WTC11 (cell line): ENCODE measurements at regions not wholly inside any gene's neighbourhood (a gene's known extent, or its start where the extent isn't known, plus 50 kb on each side); places are given as distances from the start of the nearest gene placed in this dataset.
A peak's percentile ranks its signal among the peaks of the same experiment; 100 is the strongest.

Source experiments
- ATAC-seq: fragments of 200-7000 bp; cut with Tn5 transposase; 2 replicates; pipeline ENCODE4 v1.10.0; 2021; ENCODE audit warnings: mild to moderate bottlenecking, moderate library complexity
- CTCF ChIA-PET: fragments of 300-600 bp; sonication (Branson Sonifier 250); formaldehyde crosslinking; loops from one replicate; lab custom pipeline; 2021; ENCODE audit warnings: antibody characterized with exemption; lab: Charles Lee
- POLR2A ChIA-PET: fragments of 350-600 bp; sonication (Branson Sonifier 250); formaldehyde crosslinking; loops from one replicate; lab custom pipeline; 2021; ENCODE audit warnings: antibody characterized with exemption; lab: Charles Lee
- DNase-seq: peaks from one replicate; pipeline ENCODE4 v3.0.0; 2021; ENCODE audit warnings: low spot score
- H3K27ac Mint-ChIP-seq: 2 replicates; pipeline ENCODE4 v1.8.0; 2021; ENCODE audit warnings: mixed read lengths
- H3K27me3 Mint-ChIP-seq: 2 replicates; pipeline ENCODE4 v1.8.0; 2021; ENCODE audit warnings: low read depth, mild to moderate bottlenecking, moderate library complexity, mixed read lengths
- H3K36me3 Mint-ChIP-seq: 2 replicates; pipeline ENCODE4 v1.8.0; 2021; ENCODE audit warnings: mixed read lengths
- H3K4me1 Mint-ChIP-seq: 2 replicates; pipeline ENCODE4 v1.8.0; 2022; ENCODE audit warnings: mixed read lengths
- H3K4me3 Mint-ChIP-seq: 2 replicates; pipeline ENCODE4 v1.8.0; 2021; ENCODE audit warnings: mild to moderate bottlenecking, moderate library complexity, mixed read lengths
- H3K9me3 Mint-ChIP-seq: 2 replicates; pipeline ENCODE4 v1.8.0; 2021; ENCODE audit warnings: mixed read lengths
- GABPB1 ChIP-seq: sonication (generic); formaldehyde crosslinking; IDR thresholded peaks from 2 replicates; pipeline ENCODE4 v1.8.1; 2023; ENCODE audit warnings: mild to moderate bottlenecking, missing genetic modification reagents
- KAT7 ChIP-seq: sonication (generic); formaldehyde crosslinking; IDR thresholded peaks from 2 replicates; pipeline ENCODE4 v1.8.1; 2023; ENCODE audit warnings: missing genetic modification reagents, mild to moderate bottlenecking, borderline replicate concordance
- NR1H2 ChIP-seq: sonication (generic); formaldehyde crosslinking; IDR thresholded peaks from 2 replicates; pipeline ENCODE4 v1.9.0; 2021; ENCODE audit warnings: mild to moderate bottlenecking, moderate library complexity, missing genetic modification reagents
- NR3C1 ChIP-seq: sonication (generic); formaldehyde crosslinking; conservative IDR thresholded peaks from 2 replicates; pipeline ENCODE4 v1.8.1; 2023; ENCODE audit warnings: low read depth, mild to moderate bottlenecking, missing genetic modification reagents
- PRRX2 ChIP-seq: fragments of 250-450 bp; sonication (Bioruptor Pico); IDR thresholded peaks from 2 replicates; pipeline ENCODE4 v1.8.0; 2021; ENCODE audit warnings: mild to moderate bottlenecking
- TEAD1 ChIP-seq: sonication (generic); formaldehyde crosslinking; IDR thresholded peaks from 2 replicates; pipeline ENCODE4 v1.8.0; 2022; ENCODE audit warnings: mild to moderate bottlenecking, missing genetic modification reagents
- ZNF121 ChIP-seq: sonication (generic); formaldehyde crosslinking; IDR thresholded peaks from 2 replicates; pipeline ENCODE4 v1.8.0; 2023; ENCODE audit warnings: missing genetic modification reagents
- ZNF232 ChIP-seq: sonication (generic); formaldehyde crosslinking; IDR thresholded peaks from 2 replicates; pipeline ENCODE4 v1.8.0; 2022; ENCODE audit warnings: mild to moderate bottlenecking, missing genetic modification reagents
- ZNF396 ChIP-seq: fragments of 250-450 bp; sonication (Bioruptor Pico); IDR thresholded peaks from 2 replicates; pipeline ENCODE4 v1.8.0; 2021; ENCODE audit warnings: mild to moderate bottlenecking, moderate library complexity, borderline replicate concordance
- ZNF671 ChIP-seq: fragments of 250-450 bp; sonication (Bioruptor Pico); IDR thresholded peaks from 2 replicates; pipeline ENCODE4 v1.8.0; 2021; ENCODE audit warnings: mild to moderate bottlenecking
- TF ChIP-seq, protein P1 (sequence below): sonication (generic); formaldehyde crosslinking; conservative IDR thresholded peaks from 2 replicates; pipeline ENCODE4 v1.8.1; 2023; ENCODE audit warnings: mild to moderate bottlenecking, low read depth, missing genetic modification reagents, moderate library complexity
- TF ChIP-seq, protein P2 (sequence below): sonication (generic); formaldehyde crosslinking; IDR thresholded peaks from 2 replicates; pipeline ENCODE4 v1.8.0; 2022; ENCODE audit warnings: mild to moderate bottlenecking, missing genetic modification reagents
- TF ChIP-seq, protein P3 (sequence below): sonication (generic); formaldehyde crosslinking; IDR thresholded peaks from 2 replicates; pipeline ENCODE4 v1.8.1; 2022; ENCODE audit warnings: mild to moderate bottlenecking, missing genetic modification reagents, moderate library complexity, borderline replicate concordance
- TF ChIP-seq, protein P4 (sequence below): sonication (generic); formaldehyde crosslinking; IDR thresholded peaks from 2 replicates; pipeline ENCODE4 v1.8.0; 2023; ENCODE audit warnings: missing genetic modification reagents
- TF ChIP-seq, protein P5 (sequence below): fragments of 250-450 bp; sonication (Bioruptor Pico); IDR thresholded peaks from 2 replicates; pipeline ENCODE4 v2.1.2; 2022; ENCODE audit warnings: mild to moderate bottlenecking, moderate library complexity
- TF ChIP-seq, protein P6 (sequence below): sonication (generic); formaldehyde crosslinking; IDR thresholded peaks from 2 replicates; pipeline ENCODE4 v1.8.1; 2022; ENCODE audit warnings: mild to moderate bottlenecking, moderate library complexity, missing genetic modification reagents

DNA sequence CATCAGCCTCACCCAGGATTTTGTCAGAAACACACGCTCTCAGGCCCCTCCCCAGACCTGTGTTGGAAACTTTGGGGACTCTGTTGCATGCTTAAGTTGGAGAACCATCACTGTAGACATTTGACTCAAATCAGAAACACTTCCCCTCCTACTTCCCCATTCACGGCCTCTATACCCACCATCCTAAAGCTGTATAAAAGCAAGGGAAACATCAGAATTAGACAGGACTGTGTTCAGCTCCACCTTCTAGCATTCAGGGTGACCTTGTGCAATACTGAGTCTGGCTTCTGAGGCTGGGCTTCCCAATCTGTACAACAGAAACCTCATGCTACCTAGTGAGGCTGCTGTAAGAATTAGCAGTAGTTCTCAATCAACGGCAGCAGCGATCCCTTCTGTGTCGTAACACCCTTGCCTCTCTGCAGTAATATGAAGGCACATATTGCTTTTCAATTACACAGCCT is 252.3 kb downstream of the LY86 start (continued):
- TF ChIP-seq, protein P1, sequence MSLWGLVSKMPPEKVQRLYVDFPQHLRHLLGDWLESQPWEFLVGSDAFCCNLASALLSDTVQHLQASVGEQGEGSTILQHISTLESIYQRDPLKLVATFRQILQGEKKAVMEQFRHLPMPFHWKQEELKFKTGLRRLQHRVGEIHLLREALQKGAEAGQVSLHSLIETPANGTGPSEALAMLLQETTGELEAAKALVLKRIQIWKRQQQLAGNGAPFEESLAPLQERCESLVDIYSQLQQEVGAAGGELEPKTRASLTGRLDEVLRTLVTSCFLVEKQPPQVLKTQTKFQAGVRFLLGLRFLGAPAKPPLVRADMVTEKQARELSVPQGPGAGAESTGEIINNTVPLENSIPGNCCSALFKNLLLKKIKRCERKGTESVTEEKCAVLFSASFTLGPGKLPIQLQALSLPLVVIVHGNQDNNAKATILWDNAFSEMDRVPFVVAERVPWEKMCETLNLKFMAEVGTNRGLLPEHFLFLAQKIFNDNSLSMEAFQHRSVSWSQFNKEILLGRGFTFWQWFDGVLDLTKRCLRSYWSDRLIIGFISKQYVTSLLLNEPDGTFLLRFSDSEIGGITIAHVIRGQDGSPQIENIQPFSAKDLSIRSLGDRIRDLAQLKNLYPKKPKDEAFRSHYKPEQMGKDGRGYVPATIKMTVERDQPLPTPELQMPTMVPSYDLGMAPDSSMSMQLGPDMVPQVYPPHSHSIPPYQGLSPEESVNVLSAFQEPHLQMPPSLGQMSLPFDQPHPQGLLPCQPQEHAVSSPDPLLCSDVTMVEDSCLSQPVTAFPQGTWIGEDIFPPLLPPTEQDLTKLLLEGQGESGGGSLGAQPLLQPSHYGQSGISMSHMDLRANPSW (CRISPR knock-in tag): no peak
- TF ChIP-seq, protein P2, sequence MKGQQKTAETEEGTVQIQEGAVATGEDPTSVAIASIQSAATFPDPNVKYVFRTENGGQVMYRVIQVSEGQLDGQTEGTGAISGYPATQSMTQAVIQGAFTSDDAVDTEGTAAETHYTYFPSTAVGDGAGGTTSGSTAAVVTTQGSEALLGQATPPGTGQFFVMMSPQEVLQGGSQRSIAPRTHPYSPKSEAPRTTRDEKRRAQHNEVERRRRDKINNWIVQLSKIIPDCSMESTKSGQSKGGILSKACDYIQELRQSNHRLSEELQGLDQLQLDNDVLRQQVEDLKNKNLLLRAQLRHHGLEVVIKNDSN (CRISPR knock-in tag): no peak
- TF ChIP-seq GABPB1: no peak

DNA sequence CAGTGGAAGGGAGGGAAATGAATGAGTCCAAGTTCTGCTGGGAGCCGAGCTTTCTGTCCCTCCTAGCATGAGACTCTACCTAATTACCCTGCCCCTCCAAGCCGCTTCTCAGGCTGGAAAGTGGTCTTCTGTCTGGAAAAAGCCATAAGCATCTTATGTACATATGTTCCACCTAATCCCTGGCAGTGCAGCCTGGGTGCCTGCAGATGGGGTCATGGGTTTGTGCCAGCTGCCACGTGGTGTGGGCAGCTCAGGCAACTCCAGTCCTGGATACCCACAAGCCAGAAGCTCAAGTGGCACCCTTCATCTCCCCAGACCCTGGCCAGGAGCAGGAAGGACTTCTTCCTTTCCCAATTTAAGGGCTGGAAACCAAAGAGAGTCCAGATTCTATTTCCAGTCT is 253.1 kb downstream of the LY86 start:
- CTCF ChIA-PET: interaction anchor here (0.8 kb wide), 1 partner anchor 83 kb away, joined by 3 read pairs; no protein-coding TSS in a partner anchor
- Mint-ChIP-seq H3K4me3 (no peak overlapping the region), H3K4me1 (peaks cover 11% of the 10 kb centered on the region), H3K36me3 (peaks cover 3% of the 10 kb centered on the region; the same call in 1 of the 2 replicates), H3K27ac (no peak overlapping the region), H3K9me3 (peaks cover 20% of the 10 kb centered on the region), H3K27me3 (peaks cover 9% of the 10 kb centered on the region)
- TF ChIP-seq, protein P3, sequence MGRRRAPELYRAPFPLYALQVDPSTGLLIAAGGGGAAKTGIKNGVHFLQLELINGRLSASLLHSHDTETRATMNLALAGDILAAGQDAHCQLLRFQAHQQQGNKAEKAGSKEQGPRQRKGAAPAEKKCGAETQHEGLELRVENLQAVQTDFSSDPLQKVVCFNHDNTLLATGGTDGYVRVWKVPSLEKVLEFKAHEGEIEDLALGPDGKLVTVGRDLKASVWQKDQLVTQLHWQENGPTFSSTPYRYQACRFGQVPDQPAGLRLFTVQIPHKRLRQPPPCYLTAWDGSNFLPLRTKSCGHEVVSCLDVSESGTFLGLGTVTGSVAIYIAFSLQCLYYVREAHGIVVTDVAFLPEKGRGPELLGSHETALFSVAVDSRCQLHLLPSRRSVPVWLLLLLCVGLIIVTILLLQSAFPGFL (CRISPR knock-in tag): no peak
- DNase-seq (no peak), ATAC-seq (no peak)
- POLR2A ChIA-PET: no interaction called here

DNA sequence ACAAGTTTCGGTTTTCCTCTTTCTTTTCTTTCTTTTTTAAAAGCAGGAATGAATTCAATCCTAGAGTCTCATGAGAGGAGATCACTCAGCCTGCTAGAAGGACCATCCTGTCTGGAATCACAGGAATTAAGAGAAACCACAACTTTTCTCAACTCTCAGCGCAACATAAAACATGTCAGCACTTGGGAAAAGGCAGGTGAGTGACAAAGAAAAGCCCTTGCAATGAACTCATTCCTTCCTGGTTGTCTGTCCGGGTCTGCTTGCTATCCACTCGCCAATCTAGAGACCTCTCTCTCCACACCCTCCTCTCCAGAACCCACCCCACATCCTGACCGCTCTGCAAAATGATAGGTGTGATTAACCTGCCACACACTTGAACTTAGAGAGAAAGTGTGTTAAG is 253.8 kb downstream of the LY86 start:
- peaks cover 11% of the 10 kb centered on the region for H3K4me1 Mint-ChIP-seq
- H3K27ac Mint-ChIP-seq: no peak overlapping the region
- TF ChIP-seq, protein P4, sequence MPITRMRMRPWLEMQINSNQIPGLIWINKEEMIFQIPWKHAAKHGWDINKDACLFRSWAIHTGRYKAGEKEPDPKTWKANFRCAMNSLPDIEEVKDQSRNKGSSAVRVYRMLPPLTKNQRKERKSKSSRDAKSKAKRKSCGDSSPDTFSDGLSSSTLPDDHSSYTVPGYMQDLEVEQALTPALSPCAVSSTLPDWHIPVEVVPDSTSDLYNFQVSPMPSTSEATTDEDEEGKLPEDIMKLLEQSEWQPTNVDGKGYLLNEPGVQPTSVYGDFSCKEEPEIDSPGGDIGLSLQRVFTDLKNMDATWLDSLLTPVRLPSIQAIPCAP (CRISPR knock-in tag): no peak
- TF ChIP-seq ZNF121 (CRISPR knock-in tag) (no peak), NR1H2 (CRISPR knock-in tag) (no peak), TEAD1 (CRISPR knock-in tag) (no peak)
- TF ChIP-seq, all 79 proteins: peak for 0
- Mint-ChIP-seq H3K36me3 (peaks cover 3% of the 10 kb centered on the region; the same call in 1 of the 2 replicates), H3K4me3 (no peak overlapping the region), H3K9me3 (peaks cover 21% of the 10 kb centered on the region), H3K27me3 (peaks cover 9% of the 10 kb centered on the region)
- DNase-seq (no peak), ATAC-seq (no peak)
- POLR2A ChIA-PET: no interaction called here
- CTCF ChIA-PET: no interaction called here

DNA sequence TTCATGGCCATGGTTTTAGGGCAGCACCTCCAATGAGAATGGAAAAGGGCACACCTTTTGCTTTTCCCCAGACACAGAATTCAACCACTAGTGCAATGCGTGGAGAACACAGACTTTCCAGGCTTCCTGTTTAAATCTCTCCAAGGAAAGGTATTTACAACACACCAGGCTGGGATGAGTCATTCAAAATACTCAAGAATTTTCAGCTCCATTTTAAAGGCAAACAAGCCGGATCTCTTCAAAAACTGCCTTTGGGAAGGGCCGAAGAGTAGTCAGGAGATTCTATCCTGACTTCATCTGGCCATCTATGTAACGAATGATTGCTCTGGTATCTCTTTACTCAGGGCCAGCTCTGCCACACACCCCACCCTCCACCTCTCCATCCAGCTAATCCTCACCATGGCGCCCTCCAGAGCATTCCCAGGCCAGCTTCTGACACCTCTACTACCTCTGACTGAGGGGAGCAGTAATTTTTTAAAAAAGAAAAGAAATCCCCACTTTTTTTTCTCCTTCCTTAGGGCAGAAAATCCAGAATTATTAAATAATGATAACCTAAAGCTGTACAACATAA is 254.6 kb downstream of the LY86 start:
- ChIA-PET CTCF (interaction anchor here (1.1 to 1.7 kb wide), 5 partner anchors 9 to 146 kb away, joined by 3 to 9 read pairs (median 6); no protein-coding TSS in a partner anchor), POLR2A (no interaction called here)
- peaks cover 3% of the 10 kb centered on the region; the same call in 1 of the 2 replicates for H3K36me3 Mint-ChIP-seq
- DNase-seq (no peak), ATAC-seq (peak; percentile 67)
- no peak overlapping the region for H3K27ac Mint-ChIP-seq
- peaks cover 21% of the 10 kb centered on the region for H3K9me3 Mint-ChIP-seq
- peaks cover 11% of the 10 kb centered on the region for H3K4me1 Mint-ChIP-seq
- no peak overlapping the region for H3K4me3 Mint-ChIP-seq
- peaks cover 9% of the 10 kb centered on the region for H3K27me3 Mint-ChIP-seq
- no peak for TF ChIP-seq ZNF232 (CRISPR knock-in tag)
- TF ChIP-seq, protein P5, sequence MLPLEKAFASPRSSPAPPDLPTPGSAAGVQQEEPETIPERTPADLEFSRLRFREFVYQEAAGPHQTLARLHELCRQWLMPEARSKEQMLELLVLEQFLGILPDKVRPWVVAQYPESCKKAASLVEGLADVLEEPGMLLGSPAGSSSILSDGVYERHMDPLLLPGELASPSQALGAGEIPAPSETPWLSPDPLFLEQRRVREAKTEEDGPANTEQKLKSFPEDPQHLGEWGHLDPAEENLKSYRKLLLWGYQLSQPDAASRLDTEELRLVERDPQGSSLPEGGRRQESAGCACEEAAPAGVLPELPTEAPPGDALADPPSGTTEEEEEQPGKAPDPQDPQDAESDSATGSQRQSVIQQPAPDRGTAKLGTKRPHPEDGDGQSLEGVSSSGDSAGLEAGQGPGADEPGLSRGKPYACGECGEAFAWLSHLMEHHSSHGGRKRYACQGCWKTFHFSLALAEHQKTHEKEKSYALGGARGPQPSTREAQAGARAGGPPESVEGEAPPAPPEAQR (CRISPR knock-in tag): no peak
- no peak for TF ChIP-seq NR3C1 (CRISPR knock-in tag)
- no peak for TF ChIP-seq KAT7
- no peak for TF ChIP-seq ZNF671
- TF ChIP-seq, protein P4 (CRISPR knock-in tag): no peak
- TF ChIP-seq, protein P6, sequence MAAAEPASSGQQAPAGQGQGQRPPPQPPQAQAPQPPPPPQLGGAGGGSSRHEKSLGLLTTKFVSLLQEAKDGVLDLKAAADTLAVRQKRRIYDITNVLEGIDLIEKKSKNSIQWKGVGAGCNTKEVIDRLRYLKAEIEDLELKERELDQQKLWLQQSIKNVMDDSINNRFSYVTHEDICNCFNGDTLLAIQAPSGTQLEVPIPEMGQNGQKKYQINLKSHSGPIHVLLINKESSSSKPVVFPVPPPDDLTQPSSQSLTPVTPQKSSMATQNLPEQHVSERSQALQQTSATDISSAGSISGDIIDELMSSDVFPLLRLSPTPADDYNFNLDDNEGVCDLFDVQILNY: no peak
- no peak for TF ChIP-seq ZNF396 (CRISPR knock-in tag)
- no peak for TF ChIP-seq PRRX2
